Esophagus muscularis mucosa (tissue), 4 donors: ENCODE measurements at regions not wholly inside any gene's neighbourhood (a gene's known extent, or its start where the extent isn't known, plus 50 kb on each side); places are given as distances from the start of the nearest gene placed in this dataset.

ENCODE experiments used
- DNase-seq: peaks from one replicate; pipeline ENCODE4 v3.0.0-alpha.2; 2017; ENCODE audit errors: extremely low spot score
- H3K27ac ChIP-seq, 4 donors: fragments of 200-600 bp; sonication (generic); replicated peaks in 1 of 4; 1 replicate in 3 of 4; 2 replicates in 1 of 4; pipeline ENCODE4 v1.5.1; 2016 to 2019; ENCODE audit warnings: mild to moderate bottlenecking in 1 of 4
- H3K27me3 ChIP-seq, 4 donors: fragments of 200-600 bp; sonication (generic); one replicate each; pipeline versions ENCODE4 v1.5.1 to v1.6.0; 2016 to 2019
- H3K36me3 ChIP-seq, 4 donors: fragments of 200-600 bp; sonication (generic); one replicate each; pipeline ENCODE4 v1.5.1; 2016 to 2019
- H3K4me1 ChIP-seq, 4 donors: fragments of 200-600 bp; sonication (generic); one replicate each; pipeline ENCODE4 v1.5.1; 2016 to 2019
- H3K4me3 ChIP-seq, 4 donors: fragments of 200-600 bp; sonication (generic); 1 replicate in 2 of 4; 2 replicates in 2 of 4; pipeline ENCODE4 v1.5.1; 2016 to 2019; ENCODE audit warnings: mild to moderate bottlenecking in 4 of 4, moderate library complexity in 1 of 4
- H3K9me3 ChIP-seq, 4 donors: fragments of 200-600 bp; sonication (generic); 1 replicate in 3 of 4; 2 replicates in 1 of 4; pipeline ENCODE4 v1.5.1; 2016 to 2019
- CTCF ChIP-seq, 3 experiments: fragments of 200-600 bp in 2 of 3; fragments of 450-650 bp in 1 of 3; sonication (generic) in 2 of 3; IDR thresholded peaks; one replicate each; pipeline ENCODE4 v1.5.1; 2017 to 2019; ENCODE audit warnings: antibody characterized with exemption in 3 of 3, mild to moderate bottlenecking in 2 of 3, moderate library complexity in 1 of 3
- EP300 ChIP-seq: sonication (generic); formaldehyde crosslinking; IDR thresholded peaks from one replicate; pipeline ENCODE4 v1.6.1; 2017; ENCODE audit warnings: antibody characterized with exemption
- POLR2A ChIP-seq: fragments of 450-650 bp; IDR thresholded peaks from one replicate; pipeline ENCODE4 v1.6.1; 2017; ENCODE audit warnings: antibody characterized with exemption, moderate library complexity, mild to moderate bottlenecking, low read depth
- POLR2AphosphoS5 ChIP-seq, 2 donors: sonication (generic); formaldehyde crosslinking; IDR thresholded peaks; one replicate each; pipeline ENCODE4 v1.6.1; 2017; ENCODE audit warnings: antibody characterized with exemption in 2 of 2
- WGBS: methylation state at CpG from one replicate; pipeline ENCODE4 v1.1.5; 2018; 5-methylcytosine and 5-hydroxymethylcytosine counted together
- intact Hi-C: fragments of 100-400 bp; cut with DNase I; formaldehyde crosslinking; loops from one replicate; pipeline ENCODE4 v1.15.1; 2023

DNA sequence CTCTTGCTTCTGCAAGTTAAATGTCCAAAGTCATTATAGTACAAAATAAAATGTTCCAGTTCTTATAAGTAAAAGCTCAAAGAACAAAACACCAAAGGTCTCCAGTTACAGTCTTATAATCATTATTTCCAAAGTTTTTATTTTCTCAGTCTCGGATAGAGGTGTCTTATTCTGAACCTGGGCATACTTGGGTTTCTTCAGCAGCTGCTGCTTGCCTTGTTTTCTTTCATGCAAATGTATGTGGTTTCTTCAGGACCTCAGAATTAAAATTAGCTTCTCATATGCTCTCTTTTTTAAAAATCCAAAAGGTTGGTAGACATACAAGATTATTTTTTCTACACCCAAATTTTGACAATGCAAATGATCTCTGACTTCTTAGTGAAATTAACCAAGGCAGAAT, 383.0 kb downstream of the METTL4 start:
- Histone ChIP-seq H3K9me3 (peaks cover 0 to 2% (median 0%) of the 10 kb centered on the region in 4 donors), H3K27me3 (peaks cover 0 to 4% (median 0%) of the 10 kb centered on the region in 4 donors), H3K4me1 (no peaks in the 10 kb centered on the region), H3K27ac (no peak overlapping the region), H3K4me3 (no peak overlapping the region), H3K36me3 (no peaks in the 10 kb centered on the region)
- intact Hi-C loops, result no loop called here
- TF ChIP-seq CTCF (IDR thresholded peaks at IDR 0.05) (no peak), POLR2A (no peak), POLR2AphosphoS5 (IDR thresholded peaks at IDR 0.05) (no peak), EP300 (no peak)
- 81% methylated on average over 1 of the region's 1 CpG for WGBS
- no peak for DNase-seq

GRCh38 chr18:2191180-2191790, 380.0 kb downstream of the METTL4 start:
- no peaks in the 10 kb centered on the region for H3K27me3 ChIP-seq
- H3K4me3 ChIP-seq, result no peak overlapping the region
- H3K36me3 ChIP-seq, result no peaks in the 10 kb centered on the region
- H3K27ac ChIP-seq, result no peak overlapping the region
- no peak for DNase-seq
- intact Hi-C loops, result no loop called here
- 77% methylated on average over 3 of the region's 3 CpGs for WGBS
- no peaks in the 10 kb centered on the region for H3K4me1 ChIP-seq
- TF ChIP-seq POLR2AphosphoS5 (IDR thresholded peaks at IDR 0.05) (no peak), EP300 (no peak), CTCF (IDR thresholded peaks at IDR 0.05) (no peak), POLR2A (no peak)
- peaks cover 0 to 7% (median 2%) of the 10 kb centered on the region in 4 donors for H3K9me3 ChIP-seq

GRCh38 chr18:2192562-2192961, 378.7 kb downstream of the METTL4 start:
- intact Hi-C loops, result no loop called here
- no peak overlapping the region for H3K27ac ChIP-seq
- no peaks in the 10 kb centered on the region for H3K36me3 ChIP-seq
- no peak for DNase-seq
- no peaks in the 10 kb centered on the region for H3K4me1 ChIP-seq
- H3K9me3 ChIP-seq, result peaks cover 0 to 7% (median 2%) of the 10 kb centered on the region in 4 donors
- 87% methylated on average over 4 of the region's 4 CpGs for WGBS
- no peak overlapping the region for H3K4me3 ChIP-seq
- TF ChIP-seq POLR2AphosphoS5 (IDR thresholded peaks at IDR 0.05), result no peak
- no peak for TF ChIP-seq POLR2A
- TF ChIP-seq EP300, result no peak
- no peak for TF ChIP-seq CTCF (IDR thresholded peaks at IDR 0.05)
- H3K27me3 ChIP-seq, result no peaks in the 10 kb centered on the region

DNA sequence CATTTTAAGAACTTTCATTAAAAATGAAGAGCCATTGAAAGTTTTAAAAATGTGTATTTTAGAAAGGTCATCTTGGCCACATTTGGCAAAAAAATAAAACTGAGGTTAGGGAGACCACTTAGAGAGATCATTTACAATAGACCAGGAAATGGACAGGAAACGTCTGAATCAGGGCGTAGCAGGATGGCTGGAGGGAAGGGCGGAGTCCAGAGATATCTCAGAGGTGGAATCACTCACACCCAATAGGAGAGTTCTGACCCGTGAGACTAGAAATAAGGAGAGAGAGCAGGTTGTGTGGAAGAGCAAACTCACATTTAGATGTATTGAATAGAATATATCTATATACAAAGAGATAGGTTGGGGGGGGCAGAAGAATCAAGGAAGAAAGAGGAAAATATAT, 373.4 kb downstream of the METTL4 start:
- TF ChIP-seq CTCF (IDR thresholded peaks at IDR 0.05), result no peak
- TF ChIP-seq POLR2AphosphoS5 (IDR thresholded peaks at IDR 0.05), result no peak
- no peak for TF ChIP-seq EP300
- TF ChIP-seq POLR2A, result no peak
- Histone ChIP-seq H3K27ac (no peak overlapping the region), H3K4me3 (no peak overlapping the region), H3K9me3 (peaks cover 0 to 7% (median 2%) of the 10 kb centered on the region in 4 donors), H3K36me3 (no peaks in the 10 kb centered on the region), H3K27me3 (no peaks in the 10 kb centered on the region), H3K4me1 (no peaks in the 10 kb centered on the region)
- WGBS, result 67% methylated on average over 4 of the region's 4 CpGs
- no peak for DNase-seq
- intact Hi-C loops, result no loop called here

DNA sequence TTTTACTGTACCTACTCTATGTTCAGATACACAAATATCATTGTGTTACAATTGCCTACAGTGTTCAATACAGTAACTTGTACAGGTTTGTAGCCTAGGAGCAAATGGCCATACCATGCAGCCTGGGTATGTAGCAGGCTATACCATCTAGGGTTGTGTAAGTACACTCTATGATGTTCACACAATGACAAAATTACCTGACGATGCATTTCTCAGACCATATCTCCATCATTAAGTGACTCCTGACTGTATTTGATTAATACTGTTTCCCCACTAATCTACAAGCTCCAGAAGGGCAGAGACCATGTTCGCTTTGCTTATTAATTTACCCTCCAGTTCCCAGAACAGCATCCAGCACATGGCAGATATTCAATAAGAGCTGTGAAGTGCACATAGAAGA, 372.2 kb downstream of the METTL4 start:
- WGBS, result 96% methylated on average over 2 of the region's 2 CpGs
- no peaks in the 10 kb centered on the region for H3K36me3 ChIP-seq
- intact Hi-C loops, result no loop called here
- H3K4me3 ChIP-seq, result no peak overlapping the region
- no peak for DNase-seq
- no peak overlapping the region for H3K27ac ChIP-seq
- H3K9me3 ChIP-seq, result no peaks in the 10 kb centered on the region
- H3K4me1 ChIP-seq, result no peaks in the 10 kb centered on the region
- TF ChIP-seq EP300 (no peak), POLR2AphosphoS5 (IDR thresholded peaks at IDR 0.05) (no peak), POLR2A (no peak), CTCF (IDR thresholded peaks at IDR 0.05) (no peak)
- no peaks in the 10 kb centered on the region for H3K27me3 ChIP-seq
